Neural crest cell (in vitro differentiated cells): ENCODE measurements at regions not wholly inside any gene's neighbourhood (a gene's known extent, or its start where the extent isn't known, plus 50 kb on each side); places are given as distances from the start of the nearest gene placed in this dataset.

ENCODE experiments used
- DNase-seq: peaks from one replicate; pipeline ENCODE4 v3.0.0; 2021; ENCODE audit warnings: low read depth, mixed read lengths, low spot score
- H3K27ac Mint-ChIP-seq: one replicate; pipeline ENCODE4 v1.8.0; 2021; ENCODE audit warnings: mild to moderate bottlenecking, mixed read lengths; ENCODE audit not compliant: unreplicated experiment
- H3K27me3 Mint-ChIP-seq: 2 replicates; pipeline ENCODE4 v1.8.0; 2021; ENCODE audit warnings: low read depth, mild to moderate bottlenecking, mixed read lengths
- H3K36me3 Mint-ChIP-seq: 2 replicates; pipeline ENCODE4 v1.8.0; 2021; ENCODE audit warnings: low read depth, mild to moderate bottlenecking, mixed read lengths
- H3K4me1 Mint-ChIP-seq: 2 replicates; pipeline ENCODE4 v1.8.0; 2021; ENCODE audit warnings: mixed read lengths
- H3K4me3 Mint-ChIP-seq: one replicate; pipeline ENCODE4 v1.8.0; 2021; ENCODE audit warnings: mild to moderate bottlenecking, mixed read lengths
- H3K9me3 Mint-ChIP-seq: 2 replicates; pipeline ENCODE4 v1.8.0; 2021; ENCODE audit warnings: mixed read lengths
- CTCF ChIP-seq: fragments of 200-600 bp; sonication (generic); conservative IDR thresholded peaks from 2 replicates; pipeline ENCODE4 v1.5.0; 2021; ENCODE audit warnings: antibody characterized with exemption, mild to moderate bottlenecking

- TF ChIP-seq CTCF, result no peak
- peaks cover 5% of the 10 kb centered on the region for H3K4me1 Mint-ChIP-seq
- no peaks in the 10 kb centered on the region for H3K36me3 Mint-ChIP-seq
- H3K27me3 Mint-ChIP-seq, result no peaks in the 10 kb centered on the region
- no peak overlapping the region for H3K27ac Mint-ChIP-seq
- H3K4me3 Mint-ChIP-seq, result no peak overlapping the region
- peaks cover 4% of the 10 kb centered on the region for H3K9me3 Mint-ChIP-seq
- no peak for DNase-seq
Measured at GRCh38 chr2:129705085-129705484, 274.4 kb upstream of the RAB6C start.

GRCh38 chr2:129707800-129708199 lies 271.7 kb upstream of the RAB6C start:
- no peak overlapping the region for H3K27ac Mint-ChIP-seq
- H3K4me1 Mint-ChIP-seq, result peaks cover 18% of the 10 kb centered on the region
- no peak for DNase-seq
- H3K36me3 Mint-ChIP-seq, result no peaks in the 10 kb centered on the region
- no peaks in the 10 kb centered on the region for H3K9me3 Mint-ChIP-seq
- no peak for TF ChIP-seq CTCF
- no peak overlapping the region for H3K4me3 Mint-ChIP-seq
- no peaks in the 10 kb centered on the region for H3K27me3 Mint-ChIP-seq

- Mint-ChIP-seq H3K9me3 (no peaks in the 10 kb centered on the region), H3K27me3 (no peaks in the 10 kb centered on the region), H3K36me3 (no peaks in the 10 kb centered on the region), H3K4me3 (no peak overlapping the region), H3K4me1 (peaks cover 24% of the 10 kb centered on the region), H3K27ac (no peak overlapping the region)
- no peak for TF ChIP-seq CTCF
- DNase-seq, result no peak
Measured at GRCh38 chr2:129708221-129708967, 271.1 kb upstream of the RAB6C start.

- Mint-ChIP-seq H3K9me3 (no peaks in the 10 kb centered on the region), H3K4me3 (no peak overlapping the region), H3K27me3 (no peaks in the 10 kb centered on the region), H3K27ac (peak overlapping the region; percentile 35), H3K36me3 (no peaks in the 10 kb centered on the region), H3K4me1 (peaks cover 26% of the 10 kb centered on the region)
- DNase-seq, result no peak
- no peak for TF ChIP-seq CTCF
Measured at GRCh38 chr2:129709001-129709955, 270.2 kb upstream of the RAB6C start.

GRCh38 chr2:129709956-129710598 lies 269.4 kb upstream of the RAB6C start:
- no peak for DNase-seq
- Mint-ChIP-seq H3K4me3 (no peak overlapping the region), H3K36me3 (no peaks in the 10 kb centered on the region), H3K27me3 (no peaks in the 10 kb centered on the region), H3K4me1 (peaks cover 26% of the 10 kb centered on the region), H3K9me3 (no peaks in the 10 kb centered on the region), H3K27ac (peak overlapping the region; percentile 83)
- no peak for TF ChIP-seq CTCF
